Upper lobe of right lung (tissue), 1 donor: ENCODE measurements at regions not wholly inside any gene's neighbourhood (a gene's known extent, or its start where the extent isn't known, plus 50 kb on each side); places are given as distances from the start of the nearest gene placed in this dataset.

ENCODE experiments used
- ATAC-seq: fragments of 200-7000 bp; cut with Tn5 transposase; one replicate; pipeline ENCODE4 v1.9.1; 2020; ENCODE audit warnings: mild to moderate bottlenecking, moderate library complexity
- DNase-seq: peaks from one replicate; pipeline ENCODE4 v3.0.0-alpha.2; 2020
- H3K27ac ChIP-seq: fragments of 200-600 bp; one replicate; pipeline ENCODE4 v1.8.0; 2022
- H3K27me3 ChIP-seq: fragments of 200-600 bp; one replicate; pipeline ENCODE4 v1.8.0; 2022; ENCODE audit warnings: mild to moderate bottlenecking
- H3K36me3 ChIP-seq: fragments of 200-600 bp; one replicate; pipeline ENCODE4 v1.8.0; 2022
- H3K4me1 ChIP-seq: fragments of 200-600 bp; one replicate; pipeline ENCODE4 v1.8.0; 2022
- H3K4me3 ChIP-seq: fragments of 200-600 bp; one replicate; pipeline ENCODE4 v1.8.0; 2022; ENCODE audit warnings: mild to moderate bottlenecking
- H3K9me3 ChIP-seq: fragments of 200-600 bp; one replicate; pipeline ENCODE4 v1.8.0; 2022
- CTCF ChIP-seq: fragments of 200-600 bp; IDR thresholded peaks from one replicate; pipeline ENCODE4 v1.8.0; 2022; ENCODE audit warnings: antibody characterized with exemption
- intact Hi-C: fragments of 100-400 bp; cut with DNase I; formaldehyde crosslinking; loops from one replicate; pipeline ENCODE4 v1.11.0; 2022
- donor health status: DM: no; HTN: yes; CAD: no; lungs with severe emphysema.

- Histone ChIP-seq H3K4me1 (no peaks in the 10 kb centered on the region), H3K27ac (no peak overlapping the region), H3K36me3 (no peaks in the 10 kb centered on the region), H3K4me3 (no peak overlapping the region), H3K27me3 (peaks cover 16% of the 10 kb centered on the region), H3K9me3 (no peaks in the 10 kb centered on the region)
- DNase-seq (no peak), ATAC-seq (no peak)
- no peak for TF ChIP-seq CTCF
- intact Hi-C loops: no loop called here
Measured at GRCh38 chr1:29962831-29963247, 726.5 kb downstream of the PTPRU start.

DNA sequence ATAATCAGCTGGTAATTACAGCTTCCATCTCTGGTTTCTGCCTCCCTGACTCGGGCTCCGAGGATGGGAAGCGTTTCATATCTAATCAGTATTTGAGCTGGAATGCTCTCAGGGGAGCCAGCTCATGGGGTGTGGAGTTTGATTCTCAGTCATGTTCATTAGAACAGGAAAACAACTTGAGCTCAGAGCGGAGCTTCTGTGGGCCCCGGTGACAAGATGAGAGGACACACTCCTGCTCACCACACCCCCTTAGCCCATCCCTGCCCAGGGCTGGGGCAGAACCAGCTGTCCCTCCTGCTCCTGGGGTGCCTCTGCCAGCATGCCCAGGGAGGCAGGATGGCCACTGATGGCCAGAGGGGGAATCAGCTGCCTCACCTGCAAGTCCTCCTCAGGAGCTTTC, 726.0 kb downstream of the PTPRU start:
- ATAC-seq (no peak), DNase-seq (no peak)
- Histone ChIP-seq H3K27ac (no peak overlapping the region), H3K27me3 (peaks cover 16% of the 10 kb centered on the region), H3K9me3 (no peaks in the 10 kb centered on the region), H3K36me3 (no peaks in the 10 kb centered on the region), H3K4me3 (no peak overlapping the region), H3K4me1 (no peaks in the 10 kb centered on the region)
- intact Hi-C loops: no loop called here
- TF ChIP-seq CTCF: no peak

GRCh38 chr1:29961293-29962059, 725.2 kb downstream of the PTPRU start:
- no peak for DNase-seq
- H3K27ac ChIP-seq: no peak overlapping the region
- H3K27me3 ChIP-seq: peaks cover 16% of the 10 kb centered on the region
- intact Hi-C loops: no loop called here
- H3K9me3 ChIP-seq: no peaks in the 10 kb centered on the region
- ATAC-seq: no peak
- H3K36me3 ChIP-seq: no peaks in the 10 kb centered on the region
- H3K4me1 ChIP-seq: no peaks in the 10 kb centered on the region
- no peak for TF ChIP-seq CTCF
- no peak overlapping the region for H3K4me3 ChIP-seq

DNA sequence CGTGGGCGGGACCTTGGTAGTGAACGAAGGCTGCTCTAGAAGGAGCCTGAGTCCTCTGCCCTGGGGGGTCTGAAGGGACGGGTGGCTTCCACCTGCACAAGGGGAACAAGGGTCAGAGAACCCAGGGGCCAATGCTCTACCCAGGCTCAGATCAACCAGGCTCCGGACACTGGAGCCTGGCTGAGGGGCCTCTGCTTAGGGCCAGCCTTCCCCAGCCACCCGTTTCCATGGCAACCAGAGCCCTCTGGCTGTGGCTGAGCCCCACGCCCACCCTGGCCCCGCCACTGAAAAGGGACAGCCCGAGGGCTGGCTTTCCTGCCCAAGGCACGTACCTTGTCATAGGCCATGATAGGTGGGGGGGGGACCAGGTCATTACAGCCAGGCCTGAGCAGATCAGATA, 724.6 kb downstream of the PTPRU start:
- no peak for ATAC-seq
- no peak for DNase-seq
- Histone ChIP-seq H3K4me1 (no peaks in the 10 kb centered on the region), H3K36me3 (no peaks in the 10 kb centered on the region), H3K27me3 (peaks cover 16% of the 10 kb centered on the region), H3K4me3 (no peak overlapping the region), H3K27ac (no peak overlapping the region), H3K9me3 (no peaks in the 10 kb centered on the region)
- no peak for TF ChIP-seq CTCF
- intact Hi-C loops: no loop called here

GRCh38 chr1:29960156-29960755, 723.9 kb downstream of the PTPRU start:
- Histone ChIP-seq H3K9me3 (no peaks in the 10 kb centered on the region), H3K4me3 (no peak overlapping the region), H3K27me3 (peaks cover 16% of the 10 kb centered on the region), H3K4me1 (no peaks in the 10 kb centered on the region), H3K27ac (no peak overlapping the region), H3K36me3 (no peaks in the 10 kb centered on the region)
- DNase-seq (no peak), ATAC-seq (no peak)
- no peak for TF ChIP-seq CTCF
- intact Hi-C loops: no loop called here
